H1 (cell line): ENCODE measurements at regions not wholly inside any gene's neighbourhood (a gene's known extent, or its start where the extent isn't known, plus 50 kb on each side); places are given as distances from the start of the nearest gene placed in this dataset.

ENCODE experiments used
- CTCF ChIA-PET: fragments of 300-600 bp; sonication (Branson Sonifier 250); formaldehyde crosslinking; loops from one replicate; lab custom pipeline; 2021; ENCODE audit not compliant: partially characterized antibody; lab: Charles Lee
- POLR2A ChIA-PET: fragments of 300-600 bp; sonication (Branson Sonifier 250); formaldehyde crosslinking; loops from one replicate; lab custom pipeline; 2021; ENCODE audit warnings: inconsistent platforms; ENCODE audit not compliant: partially characterized antibody; lab: Charles Lee
- DNase-seq, 2 experiments: peaks; one replicate each; pipeline versions ENCODE4 v3.0.0 to v3.0.0-alpha.2; 2010 to 2022; ENCODE audit warnings: low spot score in 2 of 2, low read depth in 1 of 2, mixed read lengths in 1 of 2
- FAIRE-seq: peaks from 2 replicates; lab custom pipeline; 2011; peaks lifted over from hg19 to GRCh38; lab: Jason Lieb, UNC
- H2AFZ ChIP-seq: 2 replicates; pipeline ENCODE4 v1.8.1; 2012; ENCODE audit warnings: low read length, inconsistent platforms
- H2AK5ac ChIP-seq: 2 replicates; pipeline ENCODE4 v1.6.1; 2013; ENCODE audit warnings: low read depth, low read length
- H2BK120ac ChIP-seq: replicated peaks from 2 replicates; pipeline ENCODE3; 2013; ENCODE audit warnings: low read depth, low read length, inconsistent platforms
- H2BK12ac ChIP-seq: 2 replicates; pipeline ENCODE4 v1.6.1; 2013; ENCODE audit warnings: low read depth, low read length
- H2BK15ac ChIP-seq: 2 replicates; pipeline ENCODE4 v1.6.1; 2013; ENCODE audit warnings: low read length
- H2BK20ac ChIP-seq: 2 replicates; pipeline ENCODE4 v1.6.1; 2013; ENCODE audit warnings: low read length
- H2BK5ac ChIP-seq: 2 replicates; pipeline ENCODE4 v1.6.1; 2013; ENCODE audit warnings: low read depth, low read length
- H3K14ac ChIP-seq: 2 replicates; pipeline ENCODE4 v1.6.1; 2013; ENCODE audit warnings: inconsistent platforms; ENCODE audit not compliant: insufficient read length
- H3K18ac ChIP-seq: 2 replicates; pipeline ENCODE4 v1.6.1; 2013; ENCODE audit warnings: low read length; ENCODE audit errors: extremely low read depth
- H3K23ac ChIP-seq: 2 replicates; pipeline ENCODE4 v1.6.1; 2013; ENCODE audit warnings: inconsistent platforms; ENCODE audit not compliant: insufficient read length
- H3K23me2 ChIP-seq: 2 replicates; pipeline ENCODE4 v1.6.1; 2013; ENCODE audit warnings: low read depth, low read length
- H3K27ac ChIP-seq: 2 replicates; pipeline ENCODE4 v1.6.1; 2011; ENCODE audit warnings: low read depth, low read length, inconsistent platforms
- H3K27me3 ChIP-seq, 4 experiments: replicated peaks in 1 of 4; 1 replicate in 1 of 4; 2 replicates in 3 of 4; pipeline versions ENCODE4 v1.6.1 to v1.8.1; 2011 to 2013; ENCODE audit warnings: low read length in 3 of 4, mild to moderate bottlenecking in 3 of 4, inconsistent platforms in 2 of 4, mixed read lengths in 2 of 4, moderate library complexity in 1 of 4; ENCODE audit not compliant: control insufficient read depth in 3 of 4, insufficient read depth in 3 of 4; ENCODE audit errors: extremely low read depth in 1 of 4
- H3K36me3 ChIP-seq, 4 experiments: 2 replicates each; pipeline versions ENCODE4 v1.6.1 to v1.8.1; 2011 to 2013; ENCODE audit warnings: mild to moderate bottlenecking in 4 of 4, low read length in 3 of 4, moderate library complexity in 2 of 4, control low read depth in 1 of 4, inconsistent platforms in 1 of 4; ENCODE audit not compliant: insufficient read depth in 4 of 4, control insufficient read depth in 2 of 4
- H3K4ac ChIP-seq: replicated peaks from 2 replicates; pipeline ENCODE3; 2013; ENCODE audit warnings: low read length, low read depth, mixed read lengths, inconsistent platforms; ENCODE audit not compliant: insufficient read length
- H3K4me1 ChIP-seq, 4 experiments: replicated peaks in 1 of 4; 1 replicate in 1 of 4; 2 replicates in 3 of 4; pipeline versions ENCODE4 v1.6.1 to v1.8.1; 2011 to 2013; ENCODE audit warnings: low read length in 3 of 4, inconsistent platforms in 2 of 4, mixed read lengths in 1 of 4; ENCODE audit not compliant: insufficient read depth in 4 of 4, control insufficient read depth in 3 of 4
- H3K4me2 ChIP-seq, 2 experiments: 2 replicates each; pipeline versions ENCODE4 v1.6.1 to v1.8.1; 2011 to 2013; ENCODE audit warnings: low read depth in 2 of 2, low read length in 2 of 2, control low read depth in 1 of 2, inconsistent platforms in 1 of 2, mild to moderate bottlenecking in 1 of 2; ENCODE audit not compliant: insufficient read depth in 1 of 2
- H3K4me3 ChIP-seq, 4 experiments: fragments of 200-600, 300-600 bp in 1 of 4; sonication (generic), shearing (Covaris generic), sonication (Bioruptor Twin) in 1 of 4; 2 replicates each; pipeline versions ENCODE4 v1.5.1 to v1.8.1; 2011 to 2016; ENCODE audit warnings: low read length in 4 of 4, low read depth in 3 of 4, control low read depth in 2 of 4, inconsistent platforms in 2 of 4, mild to moderate bottlenecking in 2 of 4, mixed read lengths in 1 of 4, moderate library complexity in 1 of 4; ENCODE audit not compliant: insufficient read depth in 2 of 4; ENCODE audit errors: extremely low read depth in 1 of 4
- H3K56ac ChIP-seq: replicated peaks from 2 replicates; pipeline ENCODE3; 2013; ENCODE audit warnings: low read depth, mild to moderate bottlenecking, mixed read lengths, low read length, inconsistent platforms; ENCODE audit not compliant: insufficient read length
- H3K79me1 ChIP-seq: 2 replicates; pipeline ENCODE4 v1.6.1; 2013; ENCODE audit warnings: low read depth, low read length, control low read depth
- H3K79me2 ChIP-seq, 2 experiments: 2 replicates each; pipeline versions ENCODE4 v1.6.1 to v1.8.1; 2012 to 2013; ENCODE audit warnings: low read length in 2 of 2, mild to moderate bottlenecking in 2 of 2, inconsistent platforms in 1 of 2; ENCODE audit not compliant: insufficient read depth in 2 of 2, control insufficient read depth in 1 of 2
- H3K9ac ChIP-seq, 4 experiments: replicated peaks in 1 of 4; 1 replicate in 1 of 4; 2 replicates in 3 of 4; pipeline versions ENCODE4 v1.6.1 to v1.8.1; 2011 to 2013; ENCODE audit warnings: low read depth in 3 of 4, low read length in 3 of 4, control low read depth in 2 of 4, mild to moderate bottlenecking in 2 of 4, moderate library complexity in 2 of 4, inconsistent platforms in 1 of 4; ENCODE audit errors: extremely low read depth in 1 of 4
- H3K9me3 ChIP-seq, 2 experiments: 2 replicates each; pipeline versions ENCODE4 v1.6.1 to v1.8.1; 2012 to 2013; ENCODE audit warnings: mild to moderate bottlenecking in 2 of 2, moderate library complexity in 2 of 2, control low read depth in 1 of 2, inconsistent platforms in 1 of 2, low read depth in 1 of 2, low read length in 1 of 2, mixed read lengths in 1 of 2; ENCODE audit not compliant: insufficient read depth in 2 of 2
- H4K20me1 ChIP-seq, 2 experiments: replicated peaks in 1 of 2; 2 replicates each; pipeline versions ENCODE3 to v1.8.1; 2011 to 2013; ENCODE audit warnings: inconsistent platforms in 2 of 2, low read length in 2 of 2, mild to moderate bottlenecking in 1 of 2; ENCODE audit not compliant: insufficient read depth in 2 of 2, control insufficient read depth in 1 of 2
- H4K5ac ChIP-seq: 2 replicates; pipeline ENCODE4 v1.6.1; 2013; ENCODE audit warnings: low read length, low read depth, mixed read lengths, inconsistent platforms; ENCODE audit not compliant: insufficient read length
- H4K8ac ChIP-seq: 2 replicates; pipeline ENCODE4 v1.8.0; 2013; ENCODE audit warnings: mild to moderate bottlenecking, moderate library complexity, low read length, inconsistent platforms; ENCODE audit not compliant: insufficient read depth; ENCODE audit errors: extremely low read depth
- H4K91ac ChIP-seq: replicated peaks from 2 replicates; pipeline ENCODE3; 2013; ENCODE audit warnings: low read length, mixed read lengths, inconsistent platforms; ENCODE audit not compliant: insufficient read length
- SAP30 ChIP-seq: fragments of 300-600 bp; sonication (generic); IDR thresholded peaks from 2 replicates; pipeline ENCODE4 v1.7.1; 2012; ENCODE audit warnings: low read length, moderate library complexity, mild to moderate bottlenecking, inconsistent platforms; ENCODE audit not compliant: insufficient read depth, insufficient replicate concordance
- SIX5 ChIP-seq: IDR thresholded peaks from 2 replicates; pipeline ENCODE4 v1.6.1; 2011; ENCODE audit warnings: mild to moderate bottlenecking, low read depth, low read length
- TCF12 ChIP-seq: IDR thresholded peaks from 2 replicates; pipeline ENCODE4 v1.6.1; 2011; ENCODE audit warnings: low read depth, mild to moderate bottlenecking, low read length
- TEAD4 ChIP-seq: IDR thresholded peaks from 2 replicates; pipeline ENCODE4 v1.6.1; 2012; ENCODE audit warnings: low read depth, low read length, inconsistent platforms, mixed read lengths
- WGBS, 2 experiments: shearing (Covaris generic) in 1 of 2; methylation state at CpG; one replicate each; pipeline versions ENCODE4 v1.1.6 to v1.1.7; 2013 to 2015; ENCODE audit warnings: low lambda C conversion rate in 2 of 2, mixed read lengths in 2 of 2, inconsistent platforms in 1 of 2, low coverage in 1 of 2, missing lambda C conversion rate in 1 of 2; ENCODE audit not compliant: insufficient replicate concordance in 2 of 2, insufficient coverage in 1 of 2, insufficient read length in 1 of 2; ENCODE audit errors: extremely low coverage in 1 of 2, missing lambda C conversion rate in 1 of 2; 5-methylcytosine and 5-hydroxymethylcytosine counted together

DNA sequence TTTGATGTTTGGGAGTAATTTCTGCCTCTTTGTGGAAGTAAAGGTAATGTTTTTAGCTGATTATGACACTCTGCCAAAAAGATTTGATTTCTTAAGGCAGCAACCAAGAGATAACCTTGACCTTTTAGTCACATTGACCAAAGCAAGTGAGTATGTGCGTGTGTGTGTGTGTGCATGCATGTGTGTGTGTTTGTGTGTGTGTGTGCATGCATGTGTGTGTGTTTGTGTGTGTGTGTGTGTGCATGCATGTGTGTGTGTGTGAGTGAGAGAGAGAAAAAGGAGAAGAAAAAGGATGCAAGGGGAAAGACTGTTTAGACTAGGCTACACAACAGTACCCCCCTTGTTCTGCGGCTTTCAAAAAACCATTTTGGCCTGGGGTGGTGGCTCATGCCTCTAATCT, 88.1 kb upstream of the NPVF start:
- no peak overlapping the region for H3K23ac ChIP-seq
- TF ChIP-seq SIX5 (no peak), TEAD4 (no peak), TCF12 (no peak), SAP30 (no peak)
- H3K4me3 ChIP-seq: no peak overlapping the region
- FAIRE-seq (peak; percentile 80), DNase-seq (no peak)
- WGBS, 2 experiments: 92% methylated on average over 2 of the region's 2 CpGs; no CpG with 5 or more reads in 1 of the 2 experiments
- no peak overlapping the region for H3K4me2 ChIP-seq
- H3K18ac ChIP-seq: no peak overlapping the region
- no peak overlapping the region for H2BK120ac ChIP-seq
- no peaks in the 10 kb centered on the region for H3K27me3 ChIP-seq
- no peak overlapping the region for H3K14ac ChIP-seq
- CTCF ChIA-PET: interaction anchor here (0.9 to 1.4 kb wide), 3 partner anchors 36 to 99 kb away, joined by 3 to 5 read pairs (median 4); no protein-coding TSS in a partner anchor
- no peaks in the 10 kb centered on the region for H3K79me2 ChIP-seq
- H3K36me3 ChIP-seq: no peaks in the 10 kb centered on the region
- no peaks in the 10 kb centered on the region for H3K9me3 ChIP-seq
- no peaks in the 10 kb centered on the region; the same call in 1 of the 2 replicates for H3K23me2 ChIP-seq
- H4K20me1 ChIP-seq: no peaks in the 10 kb centered on the region
- H2AK5ac ChIP-seq: no peak overlapping the region
- H2BK20ac ChIP-seq: no peak overlapping the region
- no peak overlapping the region for H4K8ac ChIP-seq
- no peak overlapping the region for H2BK15ac ChIP-seq
- no peak overlapping the region for H2BK5ac ChIP-seq
- no peak overlapping the region for H2BK12ac ChIP-seq
- no peak overlapping the region for H4K91ac ChIP-seq
- no peak overlapping the region for H3K56ac ChIP-seq
- peak overlapping the region in 1 of 4 experiments; percentile 19; a peak in 1 of 7 replicates for H3K9ac ChIP-seq
- no peak overlapping the region for H4K5ac ChIP-seq
- H3K27ac ChIP-seq: no peak overlapping the region
- H3K4me1 ChIP-seq: no peaks in the 10 kb centered on the region; a peak in 1 of 7 replicates
- no peaks in the 10 kb centered on the region for H3K79me1 ChIP-seq
- H3K4ac ChIP-seq: no peak overlapping the region
- no peak overlapping the region for H2AFZ ChIP-seq
- POLR2A ChIA-PET: no interaction called here
